Adrenal gland (tissue), 5 donors: ENCODE measurements at regions not wholly inside any gene's neighbourhood (a gene's known extent, or its start where the extent isn't known, plus 50 kb on each side); places are given as distances from the start of the nearest gene placed in this dataset.

Experiments used
- POLR2A ChIP-seq, 2 donors: fragments of 450-650 bp; IDR thresholded peaks; one replicate each; pipeline ENCODE4 v1.6.1; 2017; ENCODE audit warnings: antibody characterized with exemption in 2 of 2, mild to moderate bottlenecking in 2 of 2, moderate library complexity in 1 of 2
- TF ChIP-seq, protein P1 (sequence below), 6 experiments: fragments of 450-650 bp in 4 of 6; fragments of 200-600 bp in 2 of 6; sonication (generic) in 1 of 6; IDR thresholded peaks; 1 replicate in 5 of 6; 2 replicates in 1 of 6; pipeline versions ENCODE4 v1.5.1 to v1.8.0; 2016 to 2021; ENCODE audit warnings: antibody characterized with exemption in 6 of 6, mild to moderate bottlenecking in 2 of 6, moderate library complexity in 1 of 6
- donor health status: DM: no; HTN: no; CAD: no.

DNA sequence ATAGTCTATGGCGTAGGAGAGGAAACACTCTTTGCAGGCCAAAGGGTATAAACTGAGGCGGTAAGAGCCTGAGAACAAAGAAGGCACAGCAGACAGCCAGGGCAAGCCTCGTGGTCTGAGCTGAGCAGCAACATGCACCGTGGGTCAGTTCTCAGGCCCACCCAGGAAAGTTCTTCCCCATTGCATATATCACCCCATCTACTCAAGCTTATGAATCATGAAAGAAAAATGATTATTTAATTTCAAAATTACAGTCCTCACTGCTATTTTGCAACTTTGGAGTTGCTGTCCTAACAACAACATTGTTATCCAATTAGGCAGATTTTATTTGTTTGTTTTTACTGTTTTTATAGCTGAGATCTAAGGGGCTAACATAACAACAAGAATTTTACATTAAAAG lies 54.7 kb upstream of the RIOK3 start:
- TF ChIP-seq, protein P1, sequence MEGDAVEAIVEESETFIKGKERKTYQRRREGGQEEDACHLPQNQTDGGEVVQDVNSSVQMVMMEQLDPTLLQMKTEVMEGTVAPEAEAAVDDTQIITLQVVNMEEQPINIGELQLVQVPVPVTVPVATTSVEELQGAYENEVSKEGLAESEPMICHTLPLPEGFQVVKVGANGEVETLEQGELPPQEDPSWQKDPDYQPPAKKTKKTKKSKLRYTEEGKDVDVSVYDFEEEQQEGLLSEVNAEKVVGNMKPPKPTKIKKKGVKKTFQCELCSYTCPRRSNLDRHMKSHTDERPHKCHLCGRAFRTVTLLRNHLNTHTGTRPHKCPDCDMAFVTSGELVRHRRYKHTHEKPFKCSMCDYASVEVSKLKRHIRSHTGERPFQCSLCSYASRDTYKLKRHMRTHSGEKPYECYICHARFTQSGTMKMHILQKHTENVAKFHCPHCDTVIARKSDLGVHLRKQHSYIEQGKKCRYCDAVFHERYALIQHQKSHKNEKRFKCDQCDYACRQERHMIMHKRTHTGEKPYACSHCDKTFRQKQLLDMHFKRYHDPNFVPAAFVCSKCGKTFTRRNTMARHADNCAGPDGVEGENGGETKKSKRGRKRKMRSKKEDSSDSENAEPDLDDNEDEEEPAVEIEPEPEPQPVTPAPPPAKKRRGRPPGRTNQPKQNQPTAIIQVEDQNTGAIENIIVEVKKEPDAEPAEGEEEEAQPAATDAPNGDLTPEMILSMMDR (IDR thresholded peaks at IDR 0.05): no peak
- TF ChIP-seq POLR2A (IDR thresholded peaks at IDR 0.05): no peak
